Left kidney (tissue), 1 donor: ENCODE measurements at regions not wholly inside any gene's neighbourhood (a gene's known extent, or its start where the extent isn't known, plus 50 kb on each side); places are given as distances from the start of the nearest gene placed in this dataset.

Experiments used
- DNase-seq: peaks from one replicate; pipeline ENCODE4 v3.0.0-alpha.2; 2013

DNA sequence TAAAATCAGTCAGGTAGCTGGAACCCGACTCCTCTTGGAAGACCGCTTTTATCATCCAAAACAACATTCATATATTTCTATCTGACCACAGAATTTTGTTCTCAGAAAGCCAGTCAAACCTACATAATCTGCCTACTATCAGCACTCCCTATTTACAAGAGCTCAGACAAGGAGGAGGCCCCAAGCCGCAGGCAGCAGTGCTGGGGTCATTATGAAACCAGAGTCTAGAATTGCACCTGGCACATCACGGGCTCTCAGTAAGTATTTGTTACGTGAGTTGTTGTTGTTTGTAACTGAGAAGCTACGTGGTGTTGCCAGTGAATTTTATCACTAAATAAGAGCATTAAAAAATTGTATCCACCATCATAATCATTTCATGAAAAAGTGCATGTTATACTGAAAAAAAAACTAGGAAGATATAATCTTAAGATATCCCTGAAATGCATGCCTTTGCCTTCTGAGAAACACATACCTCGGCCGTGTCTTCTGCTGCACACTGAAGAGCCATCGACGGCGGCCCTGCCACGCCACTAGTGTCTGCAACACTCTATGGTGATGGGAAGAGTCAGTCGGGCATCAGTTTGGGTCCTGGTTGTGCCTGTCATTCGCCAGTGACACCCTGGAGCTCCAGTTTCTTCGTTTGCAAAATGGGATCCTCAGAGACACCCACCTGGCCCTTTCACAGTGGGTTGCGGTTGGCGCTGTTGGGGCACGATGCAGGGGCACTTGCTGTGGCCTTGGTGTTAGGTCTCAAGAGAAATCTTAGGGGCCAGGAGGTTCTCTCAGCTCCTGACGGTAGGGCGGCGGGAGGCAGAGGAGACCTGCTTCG, 505.9 kb downstream of the EIPR1 start:
- DNase-seq, result no peak

- DNase-seq, result no peak
These were observed 507.5 kb downstream of the EIPR1 start for GRCh38 chr2:2870106-2870505.

DNA sequence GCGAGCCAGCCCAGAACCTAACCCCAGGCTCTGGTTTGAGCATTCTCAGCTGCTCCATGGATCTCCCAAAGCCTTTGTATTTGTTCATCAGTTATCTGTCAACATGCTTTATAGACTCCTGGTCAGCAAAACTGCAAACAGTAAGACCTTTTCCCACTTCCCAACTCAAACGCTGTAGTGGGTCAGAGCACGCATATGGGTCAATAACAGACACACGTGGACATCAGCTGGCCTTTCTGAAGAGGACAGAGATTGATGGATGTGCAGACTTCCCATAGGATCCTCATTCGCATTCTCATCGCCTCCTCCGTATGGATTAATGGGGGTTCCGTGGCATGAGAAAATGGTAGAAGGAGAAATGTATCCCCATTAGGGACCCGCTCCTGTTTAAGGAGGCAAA, 508.1 kb downstream of the EIPR1 start:
- DNase-seq, result no peak

DNA sequence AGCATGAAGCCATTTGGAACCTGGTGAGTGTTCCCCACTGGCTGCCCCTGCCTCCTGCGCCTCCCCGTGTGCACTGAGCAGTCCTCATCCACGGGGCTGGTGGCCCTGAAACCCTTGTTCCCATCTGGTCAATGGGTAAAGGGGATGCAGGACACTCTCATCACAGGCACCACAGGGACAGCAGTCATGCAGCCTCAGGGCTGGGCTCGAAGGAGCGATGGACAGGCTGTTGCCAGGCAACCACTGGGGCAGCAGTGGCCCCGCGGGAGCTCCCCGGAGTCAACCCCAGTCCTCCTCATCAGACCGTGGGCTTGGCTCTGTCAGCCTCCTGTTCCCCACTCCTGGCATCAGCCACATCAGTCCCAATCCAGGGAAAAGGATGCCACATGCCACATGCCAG, 509.5 kb downstream of the EIPR1 start:
- DNase-seq, result no peak

DNA sequence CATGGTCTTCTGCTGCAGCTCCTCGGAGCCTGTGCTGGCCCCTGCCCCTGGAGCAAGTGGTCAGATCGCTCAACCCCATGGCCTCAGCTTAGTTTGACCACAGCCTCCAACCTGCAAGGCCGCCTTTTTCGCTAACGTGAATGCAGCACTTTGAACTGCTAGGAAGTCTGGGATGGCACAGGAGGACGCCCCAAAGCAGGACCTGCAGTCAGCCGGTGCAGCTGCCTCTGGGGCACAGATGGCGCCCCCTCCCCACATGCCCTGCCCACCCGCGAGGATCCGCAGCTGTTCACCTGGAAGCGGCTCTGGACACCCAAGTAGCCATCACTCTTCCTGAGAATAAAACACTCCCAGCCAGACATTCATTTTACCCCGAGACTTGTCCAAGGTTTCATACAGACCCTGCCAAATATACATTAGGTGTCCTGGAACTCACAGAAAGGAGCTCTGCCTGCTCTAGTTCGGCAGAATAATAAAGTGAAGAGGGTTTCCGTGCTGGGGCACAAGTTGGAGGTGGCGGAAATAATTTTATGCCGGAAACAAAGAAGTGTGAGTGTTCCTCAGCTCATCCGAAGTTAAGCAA, 510.1 kb downstream of the EIPR1 start:
- DNase-seq, result no peak

DNA sequence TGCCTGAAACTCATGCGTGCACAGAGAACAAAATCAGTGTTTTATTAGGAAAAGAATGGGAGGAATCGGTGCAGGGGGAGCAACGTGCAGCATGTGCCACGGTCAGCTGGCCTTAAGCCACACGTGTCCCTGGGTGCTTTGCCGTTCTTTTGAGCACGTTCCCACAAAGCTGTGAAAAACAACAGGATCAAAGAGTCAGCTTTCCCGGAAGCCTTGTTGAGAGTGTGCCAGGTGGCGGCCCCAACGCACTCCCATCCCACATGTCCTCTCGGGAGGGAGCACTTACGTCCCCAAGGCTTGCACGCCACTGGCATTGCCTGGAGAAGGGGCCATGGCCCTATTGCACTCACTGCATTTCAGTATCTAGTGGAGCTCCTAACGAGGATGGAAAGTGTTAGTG, 511.2 kb downstream of the EIPR1 start:
- no peak for DNase-seq

- DNase-seq, result no peak
These were observed 515.2 kb downstream of the EIPR1 start for GRCh38 chr2:2862386-2862785.

DNA sequence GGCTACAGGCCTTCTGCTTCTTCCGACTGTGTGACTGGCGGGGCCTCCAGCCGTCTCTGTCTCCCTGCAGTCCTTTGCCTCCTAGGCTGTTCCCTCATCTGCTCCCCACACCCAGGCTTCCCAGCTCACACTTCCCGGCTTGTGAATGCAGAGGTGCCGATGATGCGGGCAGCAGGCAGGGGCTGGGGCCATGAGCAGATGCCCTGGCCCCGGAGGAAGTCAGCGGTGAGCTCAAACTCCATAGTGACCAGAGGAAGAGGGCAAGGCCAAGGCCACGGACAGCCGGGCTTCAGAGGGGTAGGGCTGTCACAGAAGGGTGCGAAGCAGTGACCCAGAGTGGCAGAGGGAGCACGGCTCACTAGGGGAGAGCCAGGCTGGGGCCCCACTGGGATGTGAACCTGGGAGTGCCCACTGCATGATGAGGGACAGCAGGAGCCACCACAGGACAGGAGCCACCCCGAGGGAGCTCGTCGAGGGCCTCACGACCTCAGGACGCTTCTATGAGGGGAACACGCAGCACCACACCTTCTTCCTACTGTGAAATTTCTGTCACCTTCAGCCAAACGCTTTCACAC, 515.9 kb downstream of the EIPR1 start:
- no peak for DNase-seq

GRCh38 chr2:2860589-2861300, 516.9 kb downstream of the EIPR1 start:
- DNase-seq, result no peak

DNA sequence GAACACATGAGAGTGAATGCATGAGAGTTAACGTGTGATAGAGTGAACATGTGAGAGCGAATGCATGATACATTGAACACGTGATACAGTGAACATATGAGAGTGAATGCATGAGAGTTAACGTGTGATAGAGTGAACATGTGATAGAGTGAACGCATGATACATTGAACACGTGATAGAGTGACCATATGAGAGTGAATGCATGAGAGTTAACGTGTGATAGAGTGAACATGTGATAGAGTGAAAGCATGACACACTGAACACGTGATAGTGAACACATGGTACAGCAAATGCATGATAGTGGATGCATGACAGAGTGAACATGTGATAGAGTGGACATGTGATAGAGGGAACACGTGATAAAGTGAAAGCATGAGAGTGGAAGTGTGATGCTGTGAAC, 517.9 kb downstream of the EIPR1 start:
- no peak for DNase-seq

- DNase-seq, result no peak
These were observed 518.5 kb downstream of the EIPR1 start for GRCh38 chr2:2859164-2859563.

- no peak for DNase-seq
These were observed 520.7 kb downstream of the EIPR1 start for GRCh38 chr2:2856723-2857415.

DNA sequence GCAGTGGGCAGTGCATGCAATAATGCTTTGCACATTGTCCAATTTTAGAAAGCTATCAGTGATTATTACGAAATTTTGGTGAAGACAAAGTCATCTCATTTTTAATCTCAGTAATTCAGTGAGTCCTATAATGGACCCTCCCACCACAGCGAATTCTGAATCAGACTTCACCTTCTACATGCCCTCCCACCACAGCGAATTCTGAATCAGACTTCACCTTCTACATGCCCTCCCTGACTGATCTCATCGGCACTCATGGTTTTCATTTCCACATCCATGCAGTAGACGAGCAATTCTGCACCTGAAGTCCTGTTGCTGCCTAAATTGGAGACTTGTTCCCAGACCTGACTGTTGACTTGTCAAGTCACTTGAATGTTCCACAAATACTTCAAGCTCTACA, 522.3 kb downstream of the EIPR1 start:
- DNase-seq, result no peak

DNA sequence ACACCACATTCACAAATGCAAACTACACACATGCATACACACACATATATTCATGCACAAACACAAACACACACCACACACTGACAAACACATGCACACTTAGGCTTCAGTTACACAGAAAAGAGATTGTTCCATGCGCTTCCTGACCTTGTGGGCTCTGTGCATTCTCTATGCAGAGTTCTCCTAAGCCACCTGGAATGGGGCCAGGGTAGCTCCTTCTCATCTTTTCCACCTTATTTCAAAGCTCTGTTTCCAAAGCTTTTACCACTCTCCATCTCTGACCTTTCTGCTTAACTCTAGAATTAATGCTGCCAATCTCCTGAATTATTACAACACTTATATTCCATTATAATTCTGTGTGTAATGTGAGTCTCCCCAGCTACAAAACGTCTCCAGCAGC, 522.3 kb upstream of the MYT1L start:
- DNase-seq, result no peak

DNA sequence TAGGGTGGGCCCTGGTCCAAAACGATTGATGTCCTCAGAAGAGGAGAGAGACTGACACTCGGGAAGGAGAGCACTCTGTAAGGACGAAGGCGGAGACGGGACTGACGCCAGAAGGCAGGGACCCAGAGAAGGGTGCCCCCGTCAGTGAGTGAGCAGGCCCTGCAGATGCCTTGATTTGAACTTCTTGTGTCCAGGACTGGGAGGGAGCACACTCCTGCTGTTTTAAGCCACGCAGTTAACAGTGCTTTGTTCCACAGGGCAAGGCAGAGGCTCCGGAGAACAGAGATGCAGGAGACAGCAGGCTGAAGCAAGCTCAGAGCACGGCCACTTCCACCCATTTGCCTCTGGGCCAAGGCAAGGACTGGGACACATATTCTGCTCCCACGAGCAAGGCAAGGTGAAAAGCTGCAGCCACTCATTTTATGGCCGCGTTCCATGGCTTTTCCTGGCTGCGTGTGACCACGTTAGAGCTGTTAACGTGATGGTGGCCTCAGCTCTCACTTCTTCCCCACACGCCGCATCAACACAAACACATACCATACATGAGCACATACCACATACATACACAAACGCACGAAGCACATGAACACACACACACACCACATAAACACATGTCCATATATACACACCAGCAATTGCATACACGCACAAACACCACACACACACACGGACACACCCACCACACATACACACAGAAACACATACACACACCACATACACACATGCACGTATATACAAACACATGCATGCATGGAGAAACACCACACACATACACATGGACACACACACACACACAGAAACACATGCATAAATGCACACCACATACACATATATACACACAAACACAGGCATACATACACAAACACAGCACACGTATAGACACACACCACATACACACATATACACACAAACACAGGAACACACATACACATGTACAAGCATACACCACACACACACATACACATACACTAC, 521.0 kb upstream of the MYT1L start:
- no peak for DNase-seq

- DNase-seq, result no peak
These were observed 520.2 kb upstream of the MYT1L start for GRCh38 chr2:2851316-2851715.

GRCh38 chr2:2850859-2851258, 519.8 kb upstream of the MYT1L start:
- DNase-seq, result no peak

- no peak for DNase-seq
These were observed 519.2 kb upstream of the MYT1L start for GRCh38 chr2:2850218-2850755.

DNA sequence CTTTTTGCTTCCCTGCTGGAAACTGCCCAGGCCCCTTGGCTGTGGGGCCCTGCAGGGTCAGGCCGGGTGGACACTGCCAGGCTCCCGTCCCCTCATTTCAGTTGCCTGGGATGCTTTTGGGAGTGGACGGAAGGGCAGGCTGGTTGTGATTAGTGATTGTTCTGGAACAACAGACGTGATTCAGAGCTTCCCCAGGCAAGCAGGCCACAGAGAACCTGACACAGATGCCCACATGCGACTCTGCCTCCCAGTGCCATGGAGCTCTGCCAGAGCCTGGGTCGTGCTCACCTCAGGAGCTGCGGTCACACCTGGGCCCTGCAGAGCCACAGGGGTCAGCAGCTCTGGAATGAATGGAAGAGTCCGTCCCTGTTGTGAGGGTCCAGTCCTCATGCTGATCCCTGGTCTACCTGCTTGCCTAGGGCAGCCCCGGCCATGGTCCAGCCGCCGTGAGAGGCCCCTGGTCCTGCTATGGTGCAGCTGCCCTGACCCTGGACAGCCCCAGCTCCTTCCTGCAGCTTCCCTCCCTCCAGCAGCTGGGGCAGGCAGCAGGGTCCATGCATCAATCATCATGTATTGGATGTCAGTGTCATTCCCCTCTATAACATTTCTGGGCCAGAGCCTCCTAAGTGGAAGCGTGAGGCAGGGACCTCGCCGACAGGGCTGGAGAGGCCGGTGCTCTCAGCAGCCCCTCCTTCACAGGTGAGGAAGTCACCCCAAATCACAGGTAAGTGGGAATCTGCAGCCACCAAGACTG, 518.6 kb upstream of the MYT1L start:
- no peak for DNase-seq
